ENCODE measurements at regions not wholly inside any gene's neighbourhood (a gene's known extent, or its start where the extent isn't known, plus 50 kb on each side); places are given as distances from the start of the nearest gene placed in this dataset.

DNA sequence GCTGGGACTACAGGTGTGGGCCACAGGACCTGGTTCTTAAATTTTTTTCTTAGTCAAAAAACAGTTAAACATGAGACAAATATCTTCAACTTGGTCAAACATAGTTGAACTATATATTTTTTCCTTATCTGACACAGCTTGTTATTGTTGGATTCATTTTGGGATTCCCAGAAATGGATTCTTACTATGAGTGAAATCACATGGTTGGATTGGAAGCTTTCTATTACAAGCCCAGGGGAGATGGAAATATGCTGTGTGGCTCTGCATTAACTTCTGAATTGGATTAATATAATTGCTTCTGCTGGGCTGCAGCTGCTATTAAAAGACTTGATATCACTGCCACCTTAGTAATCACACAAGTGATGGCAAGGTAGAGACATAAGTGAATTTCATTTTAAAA, 126.4 kb upstream of the DUSP22 start:
- TF ChIP-seq POLR2A (IDR thresholded peaks at IDR 0.05), result no peak
- TF ChIP-seq CTCF (IDR thresholded peaks at IDR 0.05), result no peak

Data from breast epithelium (tissue), 3 donors.